NCI-H1436 (cell line): ENCODE measurements at regions not wholly inside any gene's neighbourhood (a gene's known extent, or its start where the extent isn't known, plus 50 kb on each side); places are given as distances from the start of the nearest gene placed in this dataset.

Experiments used
- DNase-seq: peaks from one replicate; lab custom pipeline; 2025; lab: John Stamatoyannopoulos, UW

DNA sequence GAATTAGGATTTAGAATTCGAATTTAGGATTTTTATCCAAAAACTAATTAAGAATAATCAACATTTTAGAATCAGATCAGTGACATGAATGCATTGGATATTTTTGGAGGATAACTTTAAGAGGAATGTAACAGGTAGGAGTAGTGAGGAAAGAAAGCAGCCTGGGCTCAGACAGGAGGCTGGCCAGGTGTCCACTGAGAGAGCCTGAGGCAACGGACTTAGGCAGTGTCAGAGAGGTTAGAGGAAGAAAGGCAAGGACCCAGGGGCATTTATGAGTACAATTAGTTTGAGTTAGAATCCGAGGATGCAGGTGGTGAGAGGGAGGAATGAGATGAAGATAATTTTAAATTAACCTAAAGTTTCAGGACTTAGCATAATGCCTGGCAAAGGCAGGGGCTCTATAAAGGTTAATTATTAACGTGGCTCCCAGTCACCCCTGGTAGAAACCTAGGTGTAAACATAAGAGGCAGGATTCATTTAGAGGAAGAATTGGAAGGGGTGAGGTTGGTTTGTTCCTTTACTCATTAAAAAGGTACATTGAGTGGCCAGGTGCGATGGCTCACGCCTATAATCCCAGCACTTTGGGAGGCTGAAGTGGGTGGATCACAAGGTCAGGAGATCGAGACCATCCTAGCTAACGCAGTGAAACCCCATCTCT is 507.1 kb downstream of the TMEM182 start:
- DNase-seq: no peak

GRCh38 chr2:103276869-103277268 is 515.0 kb downstream of the TMEM182 start:
- no peak for DNase-seq

GRCh38 chr2:103284750-103285149 is 522.9 kb downstream of the TMEM182 start:
- no peak for DNase-seq

DNA sequence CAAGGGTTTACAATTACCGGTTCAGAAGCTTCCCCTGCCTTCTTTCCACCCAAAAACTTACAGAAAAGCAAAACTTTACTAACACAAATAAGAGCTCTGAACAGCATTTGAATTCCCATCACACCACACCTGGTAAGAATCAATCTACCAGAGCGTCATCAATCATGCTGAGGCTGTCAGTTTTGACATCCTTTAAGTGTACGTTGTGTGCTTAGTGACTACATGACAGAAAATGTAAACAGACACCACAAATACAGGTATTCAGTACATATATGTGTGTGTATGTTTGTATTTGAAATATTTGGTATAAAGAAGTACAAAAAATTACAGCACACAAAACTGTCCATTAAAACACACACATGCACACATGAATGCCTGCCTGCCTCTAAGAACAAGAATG is 523.5 kb downstream of the TMEM182 start:
- no peak for DNase-seq

DNA sequence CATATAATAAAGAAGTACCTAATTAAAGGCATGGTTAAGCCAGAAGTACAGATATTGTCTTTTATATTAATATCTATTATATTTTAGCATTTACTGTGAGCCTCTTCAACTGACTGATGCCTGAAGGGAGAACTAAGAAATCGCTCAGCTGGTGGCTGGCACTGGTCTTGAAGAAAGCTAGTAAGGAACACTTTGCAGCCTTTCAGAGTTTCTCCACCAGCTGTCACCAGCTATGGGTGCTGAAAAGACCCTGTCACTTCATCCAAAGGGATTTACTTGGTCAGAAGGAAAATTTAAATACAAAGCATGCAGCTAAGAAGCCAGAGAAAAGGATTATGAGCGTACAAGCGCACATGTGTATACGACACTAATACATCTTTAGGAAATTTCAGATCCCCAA is 525.9 kb downstream of the TMEM182 start:
- DNase-seq: no peak

GRCh38 chr2:103288696-103289095 is 526.9 kb downstream of the TMEM182 start:
- DNase-seq: no peak

GRCh38 chr2:103289105-103289725 is 527.4 kb downstream of the TMEM182 start:
- no peak for DNase-seq

DNA sequence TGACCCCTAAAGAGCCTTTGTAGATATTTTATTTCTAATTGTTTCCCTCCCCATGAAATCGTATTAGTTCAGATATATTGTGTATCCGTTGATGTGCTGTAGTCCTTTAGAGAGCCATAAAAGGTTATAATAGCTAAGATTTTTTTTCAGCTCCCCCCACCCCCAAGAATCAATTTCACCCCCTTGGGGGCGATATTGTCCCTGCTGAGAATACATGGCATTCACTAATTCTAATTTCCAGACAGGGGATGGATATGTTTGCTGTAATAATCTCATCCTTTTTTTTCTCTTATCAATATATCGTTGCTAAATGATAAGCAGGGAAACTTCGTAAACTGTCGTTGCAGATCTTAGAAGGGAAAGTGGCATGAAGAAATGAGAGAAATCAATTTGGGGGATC is 530.7 kb downstream of the TMEM182 start:
- DNase-seq: no peak

- DNase-seq: no peak
Observed at GRCh38 chr2:103293067-103293741, 531.4 kb downstream of the TMEM182 start.

DNA sequence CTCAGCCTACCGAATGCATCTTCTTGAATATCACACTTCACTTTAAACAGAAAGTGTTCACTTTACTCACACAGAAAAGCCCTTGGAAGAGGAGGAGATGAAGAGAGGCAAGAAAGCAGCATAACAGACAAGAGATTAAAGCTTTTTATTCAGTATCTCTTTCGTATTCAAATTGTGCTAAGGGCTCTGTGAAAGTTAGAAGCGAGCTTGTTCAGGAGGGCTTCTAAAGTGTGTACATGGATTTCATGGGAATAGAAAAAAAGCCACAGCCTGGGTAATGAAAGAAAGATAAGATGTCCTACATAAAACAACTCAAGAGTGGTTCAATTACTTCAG is 531.9 kb downstream of the TMEM182 start:
- DNase-seq: no peak

- no peak for DNase-seq
Observed at GRCh38 chr2:103294420-103294819, 532.6 kb downstream of the TMEM182 start.

DNA sequence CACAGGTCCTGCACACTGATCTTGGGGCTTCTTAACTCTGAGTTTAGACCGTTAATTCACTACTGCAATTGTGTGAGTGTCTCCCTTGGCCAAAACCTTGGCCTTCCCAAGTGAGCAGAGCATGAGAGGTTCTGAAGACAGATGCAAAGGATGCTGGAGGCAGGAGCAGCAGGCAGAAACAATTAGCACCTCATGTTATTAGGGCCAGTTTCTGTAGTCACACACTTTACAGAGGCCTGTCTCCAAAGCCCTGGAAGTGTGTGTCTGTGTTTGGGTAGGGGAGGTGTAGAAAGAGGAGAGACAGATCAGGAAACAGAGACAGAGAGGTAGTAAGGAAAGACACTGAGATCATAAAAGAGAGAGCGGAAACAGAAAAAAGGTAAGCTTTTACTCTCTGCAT is 533.8 kb downstream of the TMEM182 start:
- DNase-seq: no peak

DNA sequence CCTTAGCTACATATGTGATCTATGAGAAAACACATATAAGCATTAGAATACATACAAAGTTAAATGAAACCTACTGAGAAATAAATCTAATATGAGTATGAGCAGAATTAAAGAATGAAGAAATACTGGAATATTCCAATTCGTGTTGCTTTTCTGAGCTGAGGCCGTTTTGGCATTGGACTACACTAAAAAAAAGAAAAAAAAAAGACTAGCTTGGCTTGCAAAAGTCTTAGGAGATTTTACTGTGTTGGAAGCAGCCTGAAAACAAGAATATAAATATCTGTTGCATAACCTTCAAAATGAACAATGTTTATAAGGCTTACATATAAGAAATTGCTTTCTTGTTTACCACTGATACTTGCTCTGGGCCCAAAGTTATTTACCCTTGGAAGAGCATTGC is 562.8 kb downstream of the TMEM182 start:
- no peak for DNase-seq

GRCh38 chr2:103327386-103327785 is 565.6 kb downstream of the TMEM182 start:
- no peak for DNase-seq

DNA sequence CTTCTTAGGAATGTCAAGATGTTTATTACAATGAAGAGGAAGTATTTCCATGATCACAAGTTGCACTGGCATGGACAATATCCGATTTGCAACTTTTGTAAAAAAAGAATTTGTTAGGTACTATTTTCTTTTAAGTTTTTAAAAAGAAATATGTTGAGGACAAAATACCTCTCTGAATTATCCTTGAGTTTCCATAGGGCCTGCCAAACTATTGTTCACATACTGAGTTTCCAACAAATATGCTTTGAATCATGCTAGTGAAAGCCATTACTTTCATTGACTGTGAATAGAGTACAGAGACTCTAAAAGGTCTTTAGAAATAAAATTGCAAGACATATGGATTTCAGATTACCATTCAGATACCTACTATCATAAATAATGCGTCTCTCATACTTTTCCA is 566.1 kb downstream of the TMEM182 start:
- no peak for DNase-seq

- DNase-seq: no peak
Observed at GRCh38 chr2:103335403-103335802, 573.6 kb downstream of the TMEM182 start.

GRCh38 chr2:103338819-103339218 is 577.0 kb downstream of the TMEM182 start:
- no peak for DNase-seq

GRCh38 chr2:103346780-103347179 is 584.9 kb downstream of the TMEM182 start:
- DNase-seq: no peak

- DNase-seq: no peak
Observed at GRCh38 chr2:103353774-103354173, 591.9 kb downstream of the TMEM182 start.

DNA sequence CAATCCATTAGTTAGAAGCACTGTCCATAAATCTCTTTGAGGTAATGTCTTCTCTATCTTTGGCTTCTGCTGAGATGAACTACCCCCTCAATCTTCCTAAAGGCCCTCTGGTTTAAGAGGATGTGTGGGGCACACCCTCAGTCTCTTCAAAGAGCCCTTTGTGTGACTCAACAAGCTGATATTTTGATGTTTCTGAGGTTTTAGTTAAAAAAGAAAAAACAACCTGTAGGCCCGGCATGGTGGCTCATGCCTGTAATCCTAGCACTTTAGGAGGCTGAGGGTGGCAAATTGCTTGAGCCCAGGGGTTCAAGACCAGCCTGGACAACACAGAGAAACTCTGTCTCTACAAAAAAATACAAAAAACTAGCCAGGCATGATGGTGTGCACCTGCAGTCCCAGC is 593.5 kb downstream of the TMEM182 start:
- DNase-seq: no peak

GRCh38 chr2:103361712-103362111 is 599.9 kb downstream of the TMEM182 start:
- DNase-seq: no peak

DNA sequence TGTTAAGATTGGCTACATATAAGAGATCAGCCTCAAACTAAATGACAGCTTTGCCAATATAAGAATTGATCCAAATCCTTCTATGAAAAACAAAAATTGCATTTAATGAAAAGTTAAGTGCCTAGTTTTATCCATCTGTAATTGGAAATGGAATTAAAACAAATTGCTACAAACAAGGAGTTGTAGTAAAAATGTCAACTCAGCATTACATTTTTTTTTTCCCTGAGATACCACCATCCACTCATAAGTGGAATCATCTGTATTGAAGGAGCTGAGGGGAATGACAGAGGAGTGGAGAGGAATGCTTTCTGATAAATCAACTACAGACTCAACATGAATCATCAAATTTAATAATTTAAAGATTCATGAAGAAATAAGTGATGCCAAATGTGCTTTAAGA is 601.8 kb downstream of the TMEM182 start:
- DNase-seq: no peak

GRCh38 chr2:103364177-103364576 is 602.3 kb downstream of the TMEM182 start:
- DNase-seq: no peak

DNA sequence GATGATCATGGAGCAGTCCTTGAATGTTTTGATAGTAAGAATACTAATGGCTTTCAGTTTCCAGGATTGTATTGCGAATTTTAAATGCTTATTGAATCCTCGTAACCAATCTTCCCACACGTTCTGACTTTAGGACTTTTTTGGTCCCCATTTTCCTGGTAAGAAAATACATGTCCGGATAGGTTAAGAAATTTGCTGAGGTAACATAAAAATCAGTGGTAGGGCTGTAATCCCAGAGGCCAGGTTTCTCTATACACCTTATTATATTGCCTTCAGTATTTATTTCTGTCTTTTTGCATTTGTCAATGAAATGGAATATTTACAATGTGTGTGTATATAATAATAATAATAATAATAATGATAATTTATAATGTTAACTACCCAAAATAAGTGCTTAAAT is 603.2 kb downstream of the TMEM182 start:
- no peak for DNase-seq
